Hindlimb muscle (tissue), 1 donor: ENCODE measurements at regions not wholly inside any gene's neighbourhood (a gene's known extent, or its start where the extent isn't known, plus 50 kb on each side); places are given as distances from the start of the nearest gene placed in this dataset.

ENCODE experiments used
- DNase-seq: peaks from one replicate; pipeline ENCODE4 v3.0.0-alpha.2; 2013

- DNase-seq = no peak
These were observed 121.7 kb upstream of the RRP15 start for GRCh38 chr1:218163371-218163770.

- DNase-seq = peak; percentile 51
These were observed 120.8 kb upstream of the RRP15 start for GRCh38 chr1:218164111-218164929.

- DNase-seq = peak; percentile 20
These were observed 120.0 kb upstream of the RRP15 start for GRCh38 chr1:218164930-218165700.

- DNase-seq = no peak
These were observed 119.4 kb upstream of the RRP15 start for GRCh38 chr1:218165701-218166114.

GRCh38 chr1:218166268-218166945 is 118.7 kb upstream of the RRP15 start:
- DNase-seq = peak; percentile 16

- peak; percentile 41 for DNase-seq
These were observed 113.7 kb upstream of the RRP15 start for GRCh38 chr1:218171302-218171893.

- no peak for DNase-seq
These were observed 102.6 kb upstream of the RRP15 start for GRCh38 chr1:218182455-218182854.

GRCh38 chr1:218200979-218201378 is 84.1 kb upstream of the RRP15 start:
- no peak for DNase-seq

- no peak for DNase-seq
These were observed 83.5 kb upstream of the RRP15 start for GRCh38 chr1:218201601-218202000.

GRCh38 chr1:218205721-218206120 is 79.4 kb upstream of the RRP15 start:
- no peak for DNase-seq

- DNase-seq = no peak
These were observed 77.9 kb upstream of the RRP15 start for GRCh38 chr1:218207194-218207593.

- no peak for DNase-seq
These were observed 75.7 kb upstream of the RRP15 start for GRCh38 chr1:218209351-218209861.

- DNase-seq = no peak
These were observed 73.9 kb upstream of the RRP15 start for GRCh38 chr1:218211241-218211640.

GRCh38 chr1:218217040-218217439 is 68.1 kb upstream of the RRP15 start:
- DNase-seq = no peak

GRCh38 chr1:218219460-218219859 is 65.6 kb upstream of the RRP15 start:
- no peak for DNase-seq

GRCh38 chr1:218224101-218224500 is 61.0 kb upstream of the RRP15 start:
- DNase-seq = no peak

- no peak for DNase-seq
These were observed 59.1 kb upstream of the RRP15 start for GRCh38 chr1:218226005-218226404.
